ENCODE measurements at regions not wholly inside any gene's neighbourhood (a gene's known extent, or its start where the extent isn't known, plus 50 kb on each side); places are given as distances from the start of the nearest gene placed in this dataset.

GRCh38 chr1:73860421-73860950 lies 337.5 kb downstream of the LRRIQ3 start:
- TF ChIP-seq CTCF (IDR thresholded peaks at IDR 0.05) (no peak), NFE2L2 (conservative IDR thresholded peaks at IDR 0.05; ENCODE audit: low read length) (no peak), E2F6 (IDR thresholded peaks at IDR 0.05; ENCODE audit: borderline replicate concordance, low read depth) (no peak), POLR2A (IDR thresholded peaks at IDR 0.05; ENCODE audit: low read length) (no peak), ZFP36 (IDR thresholded peaks at IDR 0.05; ENCODE audit: borderline replicate concordance, partially characterized antibody) (no peak), CEBPB (IDR thresholded peaks at IDR 0.05) (no peak), RFX5 (IDR thresholded peaks at IDR 0.05) (no peak), FOSB (CRISPR knock-in tag; IDR thresholded peaks at IDR 0.05) (no peak)
- TF ChIP-seq, protein P1, sequence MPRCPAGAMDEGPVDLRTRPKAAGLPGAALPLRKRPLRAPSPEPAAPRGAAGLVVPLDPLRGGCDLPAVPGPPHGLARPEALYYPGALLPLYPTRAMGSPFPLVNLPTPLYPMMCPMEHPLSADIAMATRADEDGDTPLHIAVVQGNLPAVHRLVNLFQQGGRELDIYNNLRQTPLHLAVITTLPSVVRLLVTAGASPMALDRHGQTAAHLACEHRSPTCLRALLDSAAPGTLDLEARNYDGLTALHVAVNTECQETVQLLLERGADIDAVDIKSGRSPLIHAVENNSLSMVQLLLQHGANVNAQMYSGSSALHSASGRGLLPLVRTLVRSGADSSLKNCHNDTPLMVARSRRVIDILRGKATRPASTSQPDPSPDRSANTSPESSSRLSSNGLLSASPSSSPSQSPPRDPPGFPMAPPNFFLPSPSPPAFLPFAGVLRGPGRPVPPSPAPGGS (IDR thresholded peaks at IDR 0.05), result no peak
